CD4-positive, alpha-beta T cell treated with Interleukin-6 for 4 hours (primary cell): ENCODE measurements at regions not wholly inside any gene's neighbourhood (a gene's known extent, or its start where the extent isn't known, plus 50 kb on each side); places are given as distances from the start of the nearest gene placed in this dataset.

Source experiments
- DNase-seq: peaks from one replicate; pipeline ENCODE4 v3.0.0-alpha.2; 2020; ENCODE audit warnings: mixed read lengths

DNA sequence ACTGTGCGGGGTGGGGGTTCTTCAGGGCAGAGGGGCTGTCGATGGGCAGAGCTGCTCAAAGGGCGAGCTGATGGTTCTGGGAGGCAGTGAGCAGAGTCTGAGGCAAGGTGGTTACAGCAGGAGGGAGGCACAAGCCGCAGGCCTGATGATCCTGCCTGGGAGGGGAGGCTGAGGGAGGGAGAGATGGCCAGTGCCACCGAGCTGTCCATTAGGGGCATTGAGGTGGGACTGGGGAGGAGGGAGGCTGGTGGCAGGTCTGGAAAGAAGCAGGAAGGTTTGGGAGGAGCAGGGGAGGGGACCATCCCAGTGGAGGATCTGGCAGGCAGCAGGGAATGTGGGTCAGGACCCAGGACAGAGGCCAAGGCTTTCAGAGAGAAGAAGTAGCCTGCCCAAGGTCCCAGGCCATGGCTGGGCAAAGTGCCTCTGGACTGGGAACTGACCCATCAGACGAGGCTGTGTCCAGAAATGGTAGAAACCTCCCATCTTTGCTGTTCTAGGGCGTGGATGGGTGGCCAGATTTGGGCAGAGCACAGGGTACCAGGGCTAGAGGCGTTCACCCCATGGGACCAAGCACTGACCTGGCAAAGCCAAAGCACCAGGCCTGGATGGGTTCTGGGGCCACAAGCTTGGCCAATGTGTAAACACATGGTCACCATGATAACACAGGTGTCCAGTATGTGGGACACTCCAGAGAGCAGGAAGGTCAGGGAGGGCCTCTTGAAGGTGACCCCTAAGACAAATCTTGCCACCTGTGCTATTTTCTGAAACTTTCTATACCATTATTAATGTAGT is 55.5 kb downstream of the INHBB start:
- no peak for DNase-seq

- no peak for DNase-seq
Measured at GRCh38 chr2:120402067-120402433, 56.1 kb downstream of the INHBB start.

- no peak for DNase-seq
Measured at GRCh38 chr2:120402508-120402907, 56.6 kb downstream of the INHBB start.

DNA sequence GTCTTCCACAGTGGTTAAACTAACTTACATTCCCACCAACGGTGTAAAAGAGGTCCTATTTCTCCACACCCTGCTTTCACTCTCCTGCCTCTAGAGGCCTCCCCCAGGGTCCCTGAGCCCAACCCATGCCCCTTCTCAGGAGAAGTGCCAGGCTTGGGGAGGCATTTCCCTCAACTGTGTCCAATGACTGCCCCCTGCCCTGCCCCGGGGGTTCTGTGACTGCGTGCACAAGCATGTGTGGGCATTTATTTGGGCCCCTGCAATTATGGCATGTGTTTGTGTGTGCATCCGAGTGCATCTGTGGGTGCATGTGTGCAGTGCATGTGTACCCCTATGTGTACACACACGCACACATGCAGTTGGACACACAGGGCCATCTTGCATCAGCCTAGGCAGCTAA is 57.3 kb downstream of the INHBB start:
- DNase-seq: no peak

DNA sequence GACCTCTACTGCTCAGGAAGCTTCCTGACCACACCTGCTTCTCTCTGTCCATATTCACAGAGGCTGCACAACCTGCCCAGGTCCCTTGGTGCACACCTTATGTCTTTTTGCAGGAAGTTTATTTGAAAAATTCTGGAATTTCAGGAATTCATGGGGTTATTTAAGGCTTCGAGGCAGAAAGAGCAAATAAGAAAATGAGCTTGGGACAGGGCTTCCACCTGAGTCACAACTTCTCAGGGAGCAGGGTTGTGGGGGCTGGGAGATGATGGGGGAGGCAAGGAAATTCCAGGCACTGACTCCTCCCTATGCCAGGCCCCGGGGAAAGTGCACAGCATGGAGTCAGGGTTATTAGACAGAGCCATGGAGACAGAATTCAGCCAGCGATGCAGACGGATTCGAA is 57.7 kb downstream of the INHBB start:
- no peak for DNase-seq

- no peak for DNase-seq
Measured at GRCh38 chr2:120404274-120404673, 58.3 kb downstream of the INHBB start.

DNA sequence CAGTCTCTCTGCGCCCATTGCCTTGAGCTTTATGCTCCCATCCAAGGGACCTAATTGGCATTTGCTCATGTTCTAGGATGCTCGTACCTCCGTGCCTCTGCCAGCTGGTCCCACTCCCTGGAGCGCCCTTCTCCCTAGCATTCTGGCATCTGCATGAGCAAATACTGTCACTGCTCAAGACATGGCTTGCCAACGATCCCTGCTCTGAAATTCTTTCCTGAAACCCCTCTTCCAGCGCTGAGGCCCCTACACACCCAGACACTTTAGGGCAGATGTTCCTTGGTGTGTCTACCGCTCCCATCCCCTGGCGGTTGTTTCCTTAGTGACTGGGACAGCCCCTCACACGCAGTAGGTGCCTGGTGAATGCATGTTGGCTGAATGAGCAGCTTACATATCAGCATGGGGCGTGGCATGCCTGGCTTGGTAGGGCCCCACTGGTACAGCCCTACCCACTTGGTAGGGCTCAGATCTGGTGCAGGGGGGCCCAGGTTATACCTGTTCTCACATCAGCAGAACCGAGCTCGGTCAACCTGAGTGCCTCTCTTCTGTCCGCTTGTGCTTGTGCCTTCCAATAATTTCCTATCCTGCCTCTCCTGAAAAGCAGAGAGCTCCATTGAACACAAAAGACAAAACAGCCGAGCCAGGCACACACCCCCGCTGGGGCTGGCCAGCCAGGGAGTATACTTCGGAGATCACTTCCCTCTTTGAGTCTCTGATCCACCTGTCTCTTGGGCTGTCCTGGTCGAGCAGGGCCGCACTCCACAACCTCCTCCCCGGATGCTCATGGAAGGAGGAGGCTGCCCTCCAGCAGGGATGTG is 59.2 kb downstream of the INHBB start:
- DNase-seq: no peak

GRCh38 chr2:120405759-120406099 is 59.8 kb downstream of the INHBB start:
- DNase-seq: no peak

DNA sequence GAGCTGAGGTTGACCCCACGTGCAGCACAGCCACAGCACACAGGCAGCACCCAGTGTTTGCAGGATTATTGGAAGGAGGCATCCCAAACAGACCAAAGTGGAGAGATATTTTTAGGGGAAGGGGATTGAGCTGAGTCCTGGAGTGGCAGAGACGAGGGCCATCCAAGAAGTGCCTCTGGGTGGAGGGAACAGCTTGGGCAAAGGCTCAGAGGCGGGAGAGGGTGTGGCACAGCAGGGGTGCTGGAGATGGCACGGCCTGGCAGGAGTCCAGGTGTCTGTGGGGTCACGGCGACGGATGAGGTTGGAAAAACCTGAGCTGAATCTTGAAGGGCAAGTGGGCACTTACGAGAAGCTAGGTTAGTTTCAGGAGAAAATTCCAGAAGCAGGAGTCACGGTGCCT is 60.6 kb downstream of the INHBB start:
- DNase-seq: no peak

DNA sequence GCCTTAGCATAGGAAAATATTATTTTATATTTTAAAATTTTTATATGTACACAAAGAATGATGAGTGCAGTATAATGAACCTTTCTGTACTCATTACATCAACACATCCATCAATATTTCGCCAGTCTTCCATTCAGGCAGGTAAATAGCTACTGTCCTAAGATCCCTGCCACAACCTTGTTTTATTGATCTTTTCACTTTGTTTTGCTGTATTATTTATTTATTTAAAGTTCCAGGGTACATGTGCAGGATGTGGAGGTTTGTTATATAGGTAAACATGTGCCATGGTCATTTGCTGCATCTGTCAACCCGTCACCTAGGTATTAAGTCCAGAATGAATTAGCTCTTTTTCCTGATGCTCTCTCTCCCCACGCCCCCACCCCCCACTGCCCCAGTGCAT is 64.6 kb downstream of the INHBB start:
- DNase-seq: no peak

GRCh38 chr2:120415060-120415459 is 69.1 kb downstream of the INHBB start:
- no peak for DNase-seq

DNA sequence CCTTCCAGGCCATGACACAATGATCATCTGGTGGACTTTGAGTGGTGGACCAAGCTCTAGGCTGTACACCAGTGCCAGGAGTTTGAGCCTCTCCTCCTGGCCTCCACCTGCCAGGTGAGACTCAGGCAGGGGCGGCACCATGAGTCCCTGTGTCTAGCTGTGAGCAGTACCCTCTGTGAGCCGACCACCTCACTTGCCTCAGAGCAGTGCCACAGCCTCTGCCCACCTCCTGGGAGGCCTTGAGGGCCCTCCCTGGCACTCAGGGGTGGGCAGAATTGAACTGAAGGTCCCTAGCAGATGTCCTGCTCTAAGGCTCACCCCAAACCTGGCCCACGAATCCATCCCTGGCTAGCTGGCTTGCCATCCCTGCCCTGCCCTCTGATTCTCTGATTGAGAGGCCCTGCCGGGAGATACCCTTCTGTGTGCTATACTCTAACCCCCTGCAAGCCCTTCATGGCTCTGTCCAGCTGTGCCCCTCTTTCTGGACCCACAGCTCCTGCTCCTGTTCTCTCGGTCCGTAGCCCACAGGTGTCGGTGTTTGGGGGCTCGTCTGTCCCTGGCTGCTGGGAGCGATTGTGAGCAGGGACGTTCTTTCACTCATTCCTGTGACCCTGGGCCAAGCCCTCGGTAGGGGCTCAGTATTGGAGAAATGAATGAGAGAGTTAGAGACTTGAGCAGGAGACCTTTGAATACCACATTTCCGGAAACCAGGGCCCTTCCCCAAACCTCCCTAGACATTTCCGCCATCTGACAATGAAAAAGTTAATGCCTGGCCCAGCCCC is 70.0 kb downstream of the INHBB start:
- no peak for DNase-seq

DNA sequence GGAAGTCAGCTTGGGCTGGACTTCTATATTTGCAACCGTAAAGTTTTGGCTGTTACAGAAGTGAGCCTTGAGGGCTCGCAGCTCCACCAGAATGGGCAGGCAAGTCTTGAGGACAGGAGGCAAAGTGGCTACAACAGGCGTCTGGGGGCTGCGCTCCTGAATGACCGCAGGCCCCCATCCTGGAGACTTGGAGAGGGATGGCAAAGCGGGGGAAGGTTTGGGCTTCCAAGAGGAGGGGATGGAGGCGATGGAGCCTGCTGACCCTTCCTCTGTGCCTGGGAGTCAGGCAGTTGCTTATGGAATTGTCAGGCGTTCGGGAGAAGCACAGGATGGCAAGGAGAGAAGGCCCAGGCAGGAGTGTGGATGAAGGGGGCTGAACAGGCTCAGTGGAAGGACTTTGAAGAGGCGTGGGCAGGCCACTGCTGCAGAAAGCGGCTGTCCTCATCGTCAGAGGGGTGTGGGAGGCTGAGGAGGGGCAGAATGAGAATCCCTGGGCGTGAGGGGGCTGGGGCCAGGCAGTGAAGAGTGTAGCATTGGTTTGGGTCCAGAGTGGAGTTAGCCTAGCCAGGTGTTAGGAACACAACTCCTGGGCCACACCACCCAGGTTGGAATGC is 72.3 kb downstream of the INHBB start:
- DNase-seq: no peak

- no peak for DNase-seq
Measured at GRCh38 chr2:120419073-120419472, 73.1 kb downstream of the INHBB start.

DNA sequence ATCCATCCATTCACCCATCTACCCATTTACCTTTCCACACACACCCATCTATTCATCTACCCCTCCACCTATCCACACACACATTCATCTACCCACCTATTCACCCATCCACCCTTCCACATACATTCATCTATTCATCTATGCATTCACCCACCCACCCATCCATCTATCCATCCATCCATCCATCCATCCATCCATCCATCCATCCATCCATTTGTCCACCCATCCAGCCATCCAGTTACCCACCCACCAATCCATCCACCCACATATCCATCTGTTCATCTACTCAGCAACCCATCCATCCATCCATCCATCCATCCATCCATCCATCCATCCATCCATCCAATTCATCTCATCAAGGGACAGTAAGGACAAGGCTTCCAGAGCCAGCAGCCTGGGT is 74.0 kb downstream of the INHBB start:
- no peak for DNase-seq

DNA sequence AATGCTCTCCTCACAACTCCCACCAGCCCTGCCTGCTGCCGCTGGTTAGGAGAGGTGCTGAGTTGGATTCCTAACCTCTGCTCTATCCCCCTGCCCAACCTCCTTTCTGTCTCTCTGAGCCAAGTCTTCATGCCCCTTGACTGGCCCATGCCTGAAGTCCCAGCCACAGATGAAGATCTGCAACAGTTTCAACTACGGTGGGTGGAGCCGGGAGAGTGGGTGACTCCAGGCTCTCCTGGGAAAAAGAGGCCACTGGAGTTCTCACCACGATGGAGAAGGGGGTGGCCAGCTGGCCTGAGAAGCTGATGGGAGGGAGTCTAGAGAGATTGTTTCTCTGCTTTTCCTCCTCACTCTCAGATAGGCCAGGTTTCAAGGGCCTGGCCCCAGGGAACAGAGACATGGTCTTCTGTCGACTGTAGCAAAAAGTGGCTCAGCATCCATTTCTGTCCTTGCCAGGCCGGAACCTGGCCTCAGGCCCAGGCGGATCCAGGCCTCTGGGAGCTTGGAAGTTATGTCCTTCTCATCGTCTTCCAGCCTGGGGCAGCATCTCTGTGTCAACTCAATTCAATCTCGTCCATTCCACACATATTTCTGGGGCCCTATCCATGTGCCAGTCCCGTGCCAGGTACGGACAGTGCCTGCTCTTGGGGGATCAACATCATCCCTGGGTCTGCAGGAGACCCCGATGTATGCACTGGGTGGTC is 75.3 kb downstream of the INHBB start:
- DNase-seq: no peak

DNA sequence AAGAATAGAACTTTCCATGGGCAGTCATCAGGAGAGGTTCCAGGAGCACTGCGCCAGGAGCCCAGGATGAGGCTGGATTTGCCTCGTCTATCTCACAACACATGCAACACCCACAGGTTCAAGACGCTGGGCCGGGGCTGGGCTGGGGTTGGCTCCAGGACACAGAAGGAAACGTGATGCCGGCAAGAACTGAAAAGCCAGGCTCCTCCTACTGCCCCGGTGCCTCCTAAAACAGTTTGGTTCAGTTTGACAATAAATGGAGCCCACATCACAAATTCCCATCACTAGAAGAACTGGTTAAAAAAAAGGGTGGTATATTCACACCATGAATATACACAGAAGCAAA is 75.9 kb downstream of the INHBB start:
- DNase-seq: no peak

- DNase-seq: no peak
Measured at GRCh38 chr2:120422465-120423160, 76.7 kb downstream of the INHBB start.

GRCh38 chr2:120423167-120423943 is 77.4 kb downstream of the INHBB start:
- DNase-seq: no peak

DNA sequence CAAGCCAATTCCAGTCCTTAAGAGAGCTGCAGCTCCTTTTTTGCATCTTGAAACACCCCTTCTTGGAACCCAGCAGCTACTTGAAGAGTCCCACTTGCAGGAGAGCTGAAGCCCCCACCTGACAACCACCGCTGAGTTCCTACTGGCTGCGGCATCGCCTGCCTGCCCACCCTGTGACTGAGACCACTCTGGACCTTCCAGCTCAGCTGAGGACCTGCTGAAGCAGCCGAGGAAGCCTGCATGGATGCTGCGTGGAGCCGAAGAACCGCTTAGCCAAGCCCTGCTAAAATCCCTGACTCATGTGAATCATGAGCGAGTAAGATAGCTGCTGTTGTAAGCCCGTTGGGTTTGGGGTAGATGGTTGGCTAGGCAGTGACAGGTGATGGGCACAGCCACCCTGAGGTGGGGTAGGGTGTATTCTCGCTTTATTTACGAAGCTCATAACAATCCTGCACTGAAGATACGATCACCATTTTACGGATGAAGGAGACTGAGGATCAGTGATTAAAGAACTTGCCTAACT is 78.4 kb downstream of the INHBB start:
- DNase-seq: no peak

GRCh38 chr2:120425014-120425413 is 79.1 kb downstream of the INHBB start:
- no peak for DNase-seq
